ENCODE measurements at regions not wholly inside any gene's neighbourhood (a gene's known extent, or its start where the extent isn't known, plus 50 kb on each side); places are given as distances from the start of the nearest gene placed in this dataset.

- no peak for ATAC-seq
- CTCF ChIA-PET = interaction anchor here (1.7 kb wide), 1 partner anchor 39 kb away, joined by 3 read pairs; no protein-coding TSS in a partner anchor
- POLR2A ChIA-PET = no interaction called here
These were observed 128.9 kb downstream of the AQP9 start for GRCh38 chr15:58267051-58267450.

More at GRCh38 chr15:58267051-58267450, 128.9 kb downstream of the AQP9 start:
- intact Hi-C loops (cut with micrococcal nuclease; ENCODE audit: unreplicated experiment) (no loop called here), in situ Hi-C loops (cut with MboI) (loop anchor here (5.0 kb wide), 1 partner anchor 490 kb away; no protein-coding TSS in a partner anchor)
- RAD21 ChIA-PET (ENCODE audit: unreplicated experiment) = no interaction called here
- no peak overlapping the region for H3K27ac ChIP-seq (ENCODE audit: control insufficient read depth, insufficient read depth)
- H3K79me2 ChIP-seq (ENCODE audit: control insufficient read depth, insufficient read depth, low read length) = no peaks in the 10 kb centered on the region
- no peaks in the 10 kb centered on the region for H4K20me1 ChIP-seq (ENCODE audit: control insufficient read depth, insufficient read depth)
- H3K9ac ChIP-seq (ENCODE audit: control insufficient read depth, insufficient read depth, low read length) = no peak overlapping the region
- H3K4me3 ChIP-seq = no peak overlapping the region
- no peak overlapping the region for H2AFZ ChIP-seq (ENCODE audit: control insufficient read depth, low read depth, low read length)
- H3K9me3 ChIP-seq (replicated peaks; ENCODE audit: control insufficient read depth, insufficient read depth, low read length) = peaks cover 3% of the 10 kb centered on the region; the same call in 2 of the 3 replicates
- 60% methylated on average over 1 of the region's 1 CpG for WGBS (ENCODE audit: insufficient coverage, insufficient replicate concordance, low lambda C conversion rate, missing lambda C conversion rate)
- H3K36me3 ChIP-seq (ENCODE audit: control insufficient read depth in 2 of 2, insufficient read depth in 2 of 2, low read length in 1 of 2) = no peaks in the 10 kb centered on the region
- no TSS peak for BruUV-seq (replicated peaks)
- SMC1A ChIA-PET (ENCODE audit: uncharacterized antibody, unreplicated experiment) = interaction anchor here (1.2 kb wide), 1 partner anchor 64 kb away, joined by 3 read pairs; no protein-coding TSS in a partner anchor
- no peak overlapping the region for H3K4me2 ChIP-seq (ENCODE audit: control insufficient read depth, insufficient read depth)
- DNase-seq (ENCODE audit: low read depth, low spot score) = no peak
- no peak for FAIRE-seq
- no peak for TF ChIP-seq CHD4 (IDR thresholded peaks at IDR 0.05)
- no peak for TF ChIP-seq ZNF384 (IDR thresholded peaks at IDR 0.05; ENCODE audit: borderline replicate concordance, low read depth, low read length)
- TF ChIP-seq SPI1 (IDR thresholded peaks at IDR 0.05; ENCODE audit: borderline replicate concordance, insufficient read depth, low read depth, low read length) = no peak
- no peak for TF ChIP-seq USF1 (IDR thresholded peaks at IDR 0.05; ENCODE audit: borderline replicate concordance, extremely low read length, insufficient read depth, low read depth, low read length)
- TF ChIP-seq LARP7 (IDR thresholded peaks at IDR 0.05) = no peak
- TF ChIP-seq, protein P1, sequence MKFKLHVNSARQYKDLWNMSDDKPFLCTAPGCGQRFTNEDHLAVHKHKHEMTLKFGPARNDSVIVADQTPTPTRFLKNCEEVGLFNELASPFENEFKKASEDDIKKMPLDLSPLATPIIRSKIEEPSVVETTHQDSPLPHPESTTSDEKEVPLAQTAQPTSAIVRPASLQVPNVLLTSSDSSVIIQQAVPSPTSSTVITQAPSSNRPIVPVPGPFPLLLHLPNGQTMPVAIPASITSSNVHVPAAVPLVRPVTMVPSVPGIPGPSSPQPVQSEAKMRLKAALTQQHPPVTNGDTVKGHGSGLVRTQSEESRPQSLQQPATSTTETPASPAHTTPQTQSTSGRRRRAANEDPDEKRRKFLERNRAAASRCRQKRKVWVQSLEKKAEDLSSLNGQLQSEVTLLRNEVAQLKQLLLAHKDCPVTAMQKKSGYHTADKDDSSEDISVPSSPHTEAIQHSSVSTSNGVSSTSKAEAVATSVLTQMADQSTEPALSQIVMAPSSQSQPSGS (IDR thresholded peaks at IDR 0.05; ENCODE audit: low read length) = no peak
- H3K4me1 ChIP-seq (ENCODE audit: control insufficient read depth, insufficient read depth, low read length) = no peaks in the 10 kb centered on the region
- no peaks in the 10 kb centered on the region for H3K27me3 ChIP-seq (replicated peaks in 1 of 2; ENCODE audit: control insufficient read depth in 2 of 2, insufficient read depth in 2 of 2, low read length in 1 of 2)
